Stimulated activated CD4-positive, alpha-beta T cell treated with anti-CD3 and anti-CD28 coated beads, Interleukin-1b, Interleukin-23, amount 100 ng/mL, for 24 hours (primary cell): ENCODE measurements at regions not wholly inside any gene's neighbourhood (a gene's known extent, or its start where the extent isn't known, plus 50 kb on each side); places are given as distances from the start of the nearest gene placed in this dataset.

ENCODE experiments used
- DNase-seq, 4 experiments: peaks; one replicate each; pipeline ENCODE4 v3.0.0-alpha.2; 2020; ENCODE audit warnings: low read depth in 4 of 4, low spot score in 1 of 4

DNA sequence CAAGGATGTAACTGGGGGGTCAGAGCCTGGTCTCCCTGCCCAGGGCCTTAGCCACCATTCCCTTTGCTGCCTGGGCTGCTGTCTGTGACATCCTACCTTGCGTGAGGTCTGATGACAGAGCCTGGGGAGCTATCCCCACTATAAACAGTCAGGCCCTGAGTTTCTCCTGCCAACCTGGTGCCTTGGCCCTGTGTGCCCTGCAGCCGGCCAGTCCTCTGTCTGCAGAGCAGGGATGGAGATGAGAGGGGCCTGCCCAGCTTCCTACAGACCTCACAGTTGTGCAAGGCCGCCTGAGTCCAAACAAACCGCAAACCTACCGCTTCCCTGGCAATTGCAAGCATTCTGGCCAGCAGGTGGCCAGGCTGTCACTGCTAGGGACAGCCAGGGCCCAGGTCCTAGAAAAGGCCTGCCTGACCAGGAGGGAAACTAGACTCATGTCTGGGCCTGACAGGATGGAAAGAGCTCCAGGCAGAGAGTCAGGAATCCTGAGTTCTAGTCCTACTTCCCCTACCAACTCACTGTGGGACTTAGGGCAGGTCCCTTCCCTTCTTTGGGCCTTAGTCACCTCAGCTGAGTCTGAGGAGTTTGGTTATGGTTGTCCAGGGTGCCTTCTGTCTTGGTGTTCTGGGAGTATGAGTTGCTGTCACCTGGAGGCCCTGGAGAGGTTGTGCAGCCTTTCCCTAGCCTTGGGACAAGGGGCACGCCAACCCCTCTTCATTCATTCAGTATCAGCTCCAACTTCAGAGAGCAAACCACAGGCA is 86.2 kb downstream of the VEGFA start:
- DNase-seq: no peak

DNA sequence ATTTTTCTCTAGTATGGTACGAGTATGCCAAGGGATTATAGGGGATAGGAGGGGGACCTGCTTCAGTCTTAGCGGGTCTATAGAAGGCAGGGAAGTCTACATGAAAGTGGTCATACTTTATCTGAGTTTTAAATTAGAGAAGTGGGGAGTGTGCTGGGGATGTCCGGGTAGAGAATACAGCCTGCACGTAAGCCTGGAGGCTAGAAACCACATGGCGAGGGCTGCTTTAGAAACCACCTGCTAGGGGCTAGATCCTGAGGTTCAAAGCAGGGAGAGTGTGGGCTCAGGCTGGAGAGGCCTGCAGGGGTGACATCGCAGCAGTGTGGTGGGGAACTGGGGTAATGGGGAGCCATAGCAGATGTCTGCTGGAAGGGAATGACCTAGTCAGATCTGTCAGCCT is 85.2 kb downstream of the VEGFA start:
- no peak for DNase-seq

DNA sequence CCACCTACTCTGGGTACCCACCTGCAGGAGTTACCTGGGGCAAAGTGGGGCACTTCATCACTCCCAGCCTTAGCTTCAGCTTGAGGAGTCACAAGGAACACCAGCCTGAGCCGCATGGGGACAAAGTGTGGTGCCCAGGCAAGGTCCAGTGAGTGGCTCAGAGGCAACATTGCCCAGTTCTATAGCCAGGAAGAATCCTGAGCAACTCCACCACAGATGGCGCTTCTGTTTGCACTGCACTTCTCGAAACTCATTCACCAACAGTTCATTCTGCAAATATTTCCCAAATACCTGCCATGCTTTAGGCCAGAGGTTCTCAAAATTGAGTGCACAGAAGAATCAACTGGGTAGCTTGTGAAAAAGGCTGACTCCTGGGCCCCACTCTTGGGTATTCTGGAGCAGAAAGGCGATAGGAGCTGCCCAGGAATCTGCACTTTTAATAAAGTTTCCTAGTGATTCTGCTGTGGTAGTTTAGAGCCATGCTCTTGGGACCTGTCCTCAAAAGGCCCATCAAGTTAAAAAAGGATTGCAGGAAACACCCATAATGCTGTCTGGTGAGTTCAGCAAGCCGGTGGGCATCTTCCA is 83.1 kb downstream of the VEGFA start:
- no peak for DNase-seq

DNA sequence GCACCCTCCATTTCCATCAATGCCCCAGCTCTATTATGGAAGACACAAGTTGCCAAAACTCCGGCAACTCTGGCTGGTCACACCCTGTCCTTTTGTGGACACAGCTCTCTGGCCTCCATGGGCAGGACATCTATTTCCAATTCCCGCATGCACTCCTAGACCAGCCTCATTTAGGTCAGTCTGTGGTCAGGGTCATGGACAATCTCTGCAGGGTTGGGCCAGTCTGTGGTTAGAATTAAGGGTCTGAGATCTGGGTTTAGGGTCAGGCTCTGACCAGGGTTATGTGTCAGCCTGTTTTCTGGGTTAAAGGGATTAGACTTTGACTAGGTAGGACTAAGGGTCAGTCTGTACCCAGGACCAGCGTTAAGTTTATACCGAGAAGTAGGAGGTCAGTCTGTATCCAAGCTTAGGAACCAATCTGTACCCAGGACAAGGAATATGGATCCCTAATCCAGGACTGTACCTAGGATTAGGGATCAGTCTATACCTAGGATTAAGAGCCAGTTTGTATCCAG is 82.4 kb downstream of the VEGFA start:
- DNase-seq: no peak

DNA sequence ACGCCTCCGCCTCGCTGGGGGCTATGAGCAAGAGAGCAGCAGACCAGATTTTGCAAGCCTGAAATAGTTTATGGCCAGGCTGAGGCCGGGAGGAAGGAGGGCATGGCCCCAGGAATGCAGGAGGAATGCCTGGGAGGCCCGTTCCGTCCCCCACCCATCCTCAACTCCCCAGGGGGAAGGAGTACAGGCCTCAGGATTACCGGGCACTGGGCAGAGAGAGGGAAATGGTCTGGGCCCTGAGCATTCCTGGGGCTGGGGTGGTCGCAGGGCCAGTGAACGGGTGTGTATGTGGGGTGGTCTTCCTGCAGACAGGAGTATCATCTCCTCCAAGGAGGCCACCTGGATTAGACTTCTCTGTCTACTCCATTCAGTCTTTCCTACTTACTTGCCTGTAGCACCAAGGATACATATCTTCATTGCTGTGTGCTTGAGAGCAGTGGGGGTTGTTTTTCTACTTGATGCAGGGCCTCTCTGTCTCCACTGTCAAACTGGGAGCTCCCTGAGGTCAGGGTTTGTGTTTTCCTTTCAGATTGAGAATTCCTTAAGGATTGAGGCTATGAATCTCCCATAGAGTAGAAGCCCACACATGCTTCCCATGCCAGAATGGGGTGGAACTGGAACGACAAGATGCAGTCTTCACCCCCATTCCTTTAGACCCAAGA is 81.3 kb downstream of the VEGFA start:
- no peak for DNase-seq

DNA sequence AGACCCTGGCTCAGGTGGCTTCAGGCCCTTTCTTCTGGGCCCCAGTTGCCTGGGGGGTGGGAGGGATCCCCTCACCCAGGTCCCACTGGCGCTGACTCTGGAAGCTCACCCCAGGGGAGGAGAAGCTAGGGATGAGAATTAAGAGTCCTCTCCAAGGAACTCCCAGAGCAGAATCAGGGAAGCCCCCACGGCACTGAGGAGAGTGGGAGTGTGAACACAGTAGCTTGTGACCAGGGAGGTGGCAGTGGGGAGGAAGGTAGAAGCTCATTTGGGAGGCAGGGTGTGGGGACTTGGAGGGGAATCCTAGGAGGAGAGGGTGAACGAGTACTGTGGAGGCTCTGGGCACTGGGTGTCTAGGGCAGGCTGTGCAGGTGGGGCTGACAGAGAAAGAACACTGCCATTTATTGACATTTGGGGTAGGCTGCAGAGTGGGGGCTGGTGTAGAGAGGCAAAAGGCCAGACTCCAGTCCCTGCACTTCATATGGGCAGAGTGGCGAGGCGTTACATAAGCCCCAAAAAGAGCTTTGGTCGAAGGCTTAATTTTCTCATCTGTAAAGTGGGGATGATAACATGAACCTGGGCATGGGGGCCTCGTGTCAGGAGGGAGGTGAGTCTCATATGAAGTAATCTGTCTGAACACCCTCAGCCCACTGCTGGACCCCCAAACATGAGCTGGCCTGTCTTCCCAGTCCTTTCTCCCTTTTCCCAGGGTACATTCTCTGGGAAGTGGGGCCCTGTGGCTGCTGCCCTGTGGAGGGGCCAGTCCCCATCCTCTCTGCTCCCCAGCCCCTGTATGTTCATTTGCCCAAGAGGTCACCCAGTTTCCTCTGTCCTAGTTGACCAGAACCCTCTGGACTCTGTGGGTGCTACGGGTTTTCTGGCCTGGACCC is 80.5 kb downstream of the VEGFA start:
- DNase-seq: no peak

DNA sequence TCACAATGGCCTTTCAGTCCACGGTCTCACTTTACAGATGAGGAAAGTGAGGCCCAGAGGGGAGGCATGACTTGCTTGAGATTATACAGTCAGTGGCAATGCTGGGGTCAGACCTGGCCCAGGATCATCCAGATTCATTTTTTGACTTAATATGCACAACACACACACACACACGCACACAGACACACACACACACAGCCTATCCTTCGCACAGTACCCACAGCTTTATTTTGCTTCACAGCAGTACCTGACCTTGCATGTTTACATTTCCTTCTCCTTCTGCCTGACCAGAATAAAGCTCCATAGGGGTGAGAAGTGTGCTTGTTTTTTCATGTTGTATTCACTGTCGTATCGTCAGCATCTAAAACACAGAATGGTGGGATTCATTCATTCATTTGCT is 79.8 kb downstream of the VEGFA start:
- DNase-seq: no peak

DNA sequence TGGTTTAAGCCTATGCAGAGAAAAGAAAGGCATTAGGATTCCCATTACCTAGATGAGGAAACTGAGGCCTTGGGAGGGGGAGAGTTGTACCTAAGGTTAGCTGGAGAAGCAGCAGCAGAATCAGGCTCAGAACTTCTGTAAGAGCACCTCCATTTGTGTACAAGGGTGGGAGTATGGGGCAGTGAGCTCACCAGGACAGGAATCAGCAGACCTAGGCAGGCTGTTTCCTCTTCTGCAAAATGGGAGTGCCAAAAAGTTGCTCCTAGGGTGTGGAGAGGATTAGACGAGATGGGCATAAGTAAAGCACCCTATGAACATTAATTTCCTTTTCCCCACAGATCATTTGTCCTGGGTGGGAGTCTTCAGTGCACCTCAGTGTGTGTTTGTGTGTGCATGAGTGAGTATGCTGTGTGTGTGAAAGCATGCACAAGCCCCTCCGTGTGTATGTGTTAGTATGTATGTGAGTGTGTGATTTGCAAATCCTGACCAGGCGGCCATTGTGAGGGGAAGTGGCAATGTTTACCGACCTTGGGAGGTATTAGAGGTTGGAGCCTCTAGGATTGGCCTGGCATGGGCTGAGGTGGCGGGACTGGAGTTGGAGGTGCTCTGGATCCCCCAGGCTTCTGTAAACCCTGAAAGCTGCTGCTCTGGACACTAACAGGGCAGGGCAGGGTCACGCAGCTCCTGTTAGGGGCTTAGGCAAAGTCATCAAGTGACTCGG is 78.8 kb downstream of the VEGFA start:
- no peak for DNase-seq

DNA sequence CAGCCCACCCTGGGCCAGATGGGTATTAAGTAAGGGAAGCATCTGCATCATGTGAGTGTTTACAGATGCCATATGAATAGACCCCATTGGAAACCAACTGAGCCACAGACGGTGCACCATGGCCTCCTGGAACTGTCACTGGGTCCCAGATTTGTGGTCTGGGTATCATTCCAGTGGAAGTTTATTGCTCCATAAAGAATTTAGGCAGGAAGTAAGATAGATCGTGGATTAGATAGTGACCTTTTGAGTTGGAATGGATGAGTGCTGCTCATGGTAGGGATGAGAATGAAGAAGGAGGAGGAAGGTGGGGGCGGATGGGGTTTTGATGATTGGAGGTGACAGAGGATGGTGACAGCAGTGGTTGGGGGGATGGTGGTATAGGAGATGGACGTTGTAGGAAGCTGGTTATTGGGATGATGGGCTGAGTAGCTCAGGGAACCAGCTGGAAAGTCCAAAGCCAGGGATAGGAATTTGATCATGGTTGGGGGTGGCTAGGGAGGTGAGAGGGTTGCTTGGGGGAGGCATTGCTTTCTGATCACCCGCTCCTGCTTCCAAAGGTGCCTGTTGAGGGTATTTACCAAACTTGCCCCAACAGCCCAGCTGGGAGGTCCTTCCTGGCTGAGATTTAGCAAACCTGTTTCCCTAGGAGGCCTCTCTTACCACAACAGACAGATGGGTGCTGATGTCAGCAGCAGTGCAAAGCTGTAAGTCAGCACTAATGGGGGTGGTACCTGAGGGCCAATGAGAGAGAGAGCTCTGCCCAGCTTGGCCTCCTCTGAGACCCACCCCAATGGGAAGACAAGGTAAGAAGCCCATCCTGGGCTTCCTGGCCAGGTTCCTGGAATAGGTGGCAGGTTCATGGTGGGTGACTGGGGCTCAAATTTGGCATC is 78.0 kb downstream of the VEGFA start:
- no peak for DNase-seq

DNA sequence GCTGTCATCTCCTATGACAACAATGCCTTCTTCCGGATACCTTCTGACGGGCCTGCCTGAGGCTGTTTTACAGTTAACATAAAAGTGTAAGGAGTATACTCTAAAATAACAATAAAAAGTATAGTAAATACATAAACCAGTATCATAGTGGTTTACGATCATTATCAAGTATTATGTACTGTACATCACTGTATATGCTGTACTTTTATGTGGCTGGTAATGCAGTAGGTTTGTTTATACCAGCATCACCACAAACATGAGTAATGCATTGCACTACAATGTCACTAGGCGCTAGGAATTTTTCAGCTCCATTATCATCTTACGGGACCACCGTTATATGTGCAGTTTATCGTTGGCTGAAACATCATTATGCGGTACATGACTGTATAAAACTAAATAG is 76.5 kb downstream of the VEGFA start:
- DNase-seq: no peak

DNA sequence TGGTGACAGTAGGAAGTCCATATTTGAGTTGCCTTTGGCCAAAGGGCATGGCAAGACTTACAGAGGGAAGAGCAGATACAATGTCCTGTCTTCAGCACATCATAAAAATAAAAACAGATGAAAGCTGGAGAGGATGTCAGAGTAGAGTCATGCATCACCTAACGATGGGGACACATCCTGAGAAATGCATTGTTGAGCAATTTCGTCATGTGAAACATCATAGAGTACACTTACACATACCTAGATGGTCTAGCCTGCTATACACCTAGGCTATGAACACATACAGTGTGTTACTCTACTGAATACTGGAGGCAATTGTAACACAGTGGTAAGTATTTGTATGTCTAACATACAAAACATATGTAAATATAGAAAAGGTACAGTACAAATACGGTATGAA is 75.6 kb downstream of the VEGFA start:
- DNase-seq: no peak

DNA sequence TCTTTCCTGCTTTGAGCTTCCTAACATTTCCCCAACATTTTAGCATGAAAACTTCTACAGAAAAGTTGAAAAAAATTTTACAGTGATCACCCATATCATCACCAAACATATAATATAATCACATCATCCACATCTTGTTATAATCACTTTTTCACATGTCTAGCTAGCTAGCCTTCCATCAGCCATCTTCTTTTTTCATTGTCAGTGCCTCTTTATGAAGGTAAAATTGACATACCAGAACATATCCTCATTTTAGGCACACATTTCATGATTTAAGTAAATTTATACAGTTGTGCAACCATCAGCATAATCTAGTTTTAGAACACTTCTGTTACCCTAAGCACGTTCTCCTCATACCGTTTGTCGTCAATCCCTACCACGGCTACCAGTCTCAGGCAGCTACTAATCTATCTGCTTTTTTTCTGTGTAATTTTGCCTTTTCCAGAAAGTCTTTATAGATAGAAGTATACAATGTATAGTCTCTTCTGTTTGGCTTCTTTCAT is 73.7 kb downstream of the VEGFA start:
- DNase-seq: no peak

DNA sequence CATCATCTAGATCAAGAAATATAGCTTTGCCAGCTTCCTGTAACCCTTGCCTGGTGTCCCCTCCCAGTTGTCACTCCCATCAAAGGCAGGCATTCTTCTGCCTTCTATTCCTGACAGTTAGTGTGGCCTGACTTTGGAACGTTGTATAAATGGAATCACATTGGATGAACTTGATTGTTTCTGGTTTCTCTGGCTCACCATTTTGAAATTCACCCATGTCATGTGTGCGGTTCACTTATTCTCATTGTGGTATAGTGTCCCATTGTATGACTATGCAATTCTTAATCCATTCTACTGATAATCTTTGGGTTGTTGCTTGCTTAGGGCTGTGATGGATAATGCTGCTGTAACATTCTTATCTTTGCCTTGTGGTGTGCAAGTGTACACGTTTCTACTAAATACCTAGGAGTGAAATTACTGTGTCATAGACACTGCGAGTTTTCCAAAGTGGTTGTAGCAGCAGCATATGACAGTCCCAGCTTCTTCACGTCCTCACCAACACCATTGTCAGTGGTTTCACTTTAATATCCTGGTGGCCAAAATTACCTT is 73.2 kb downstream of the VEGFA start:
- no peak for DNase-seq

DNA sequence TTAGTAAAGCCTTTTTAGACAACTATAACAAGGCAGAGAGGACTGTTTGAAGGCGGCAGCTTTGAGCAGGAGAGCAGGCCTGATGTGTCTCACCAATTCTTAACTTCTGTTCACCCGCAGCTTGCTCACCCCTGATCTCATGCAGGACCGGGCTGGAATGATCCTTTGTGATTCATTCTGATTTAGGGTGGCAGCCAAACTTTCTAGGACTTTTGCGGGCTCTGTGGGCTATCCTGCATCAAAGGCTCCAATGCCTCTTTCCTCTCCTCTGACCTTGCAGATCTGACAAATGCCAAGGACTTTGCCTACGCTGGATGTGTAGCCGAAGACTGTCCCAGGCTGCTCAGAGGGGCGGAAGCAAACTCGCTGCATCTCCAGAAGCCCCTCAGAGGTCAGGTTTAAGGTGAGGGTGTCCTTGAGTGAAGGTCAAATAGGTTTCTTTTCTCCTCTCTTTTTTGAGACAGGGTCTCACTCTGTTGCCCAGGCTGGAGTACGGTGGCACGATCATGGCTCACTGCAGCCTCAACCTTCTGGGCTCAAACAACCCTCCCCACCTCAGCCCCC is 72.3 kb downstream of the VEGFA start:
- no peak for DNase-seq

DNA sequence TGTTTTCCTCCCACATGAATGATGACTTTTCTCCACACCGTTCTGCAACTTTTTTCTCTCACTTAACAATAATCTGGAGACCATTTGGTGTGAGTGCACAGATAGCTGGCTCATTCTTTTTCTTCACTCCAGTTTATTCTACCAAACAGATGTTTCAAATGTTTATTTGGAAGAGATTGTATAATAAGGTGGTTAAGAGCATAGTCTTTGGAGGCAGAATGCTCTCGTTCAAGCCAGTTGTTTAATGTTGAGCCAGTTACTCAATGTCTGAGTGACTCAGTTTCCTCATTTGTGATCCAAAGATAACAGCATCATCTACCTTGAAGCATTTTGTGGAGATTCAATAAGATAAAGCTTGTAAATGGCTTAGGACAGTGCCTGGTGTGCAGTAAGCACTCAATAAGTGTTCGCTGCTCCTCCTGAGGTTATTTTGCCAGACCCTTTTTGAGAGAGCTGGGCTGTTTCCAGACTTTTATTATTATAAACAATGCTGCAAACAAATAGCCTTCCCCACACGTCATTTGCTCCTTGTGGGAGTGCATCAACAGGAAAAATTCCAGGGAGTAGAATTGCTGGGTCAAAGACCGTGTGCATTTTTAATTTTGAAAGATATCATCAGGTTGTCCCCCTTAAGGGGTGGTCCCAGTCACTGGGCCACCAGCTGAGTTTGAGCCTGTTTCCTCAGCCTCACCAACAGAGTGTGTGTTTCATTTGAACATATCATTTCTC is 70.6 kb downstream of the VEGFA start:
- DNase-seq: no peak

DNA sequence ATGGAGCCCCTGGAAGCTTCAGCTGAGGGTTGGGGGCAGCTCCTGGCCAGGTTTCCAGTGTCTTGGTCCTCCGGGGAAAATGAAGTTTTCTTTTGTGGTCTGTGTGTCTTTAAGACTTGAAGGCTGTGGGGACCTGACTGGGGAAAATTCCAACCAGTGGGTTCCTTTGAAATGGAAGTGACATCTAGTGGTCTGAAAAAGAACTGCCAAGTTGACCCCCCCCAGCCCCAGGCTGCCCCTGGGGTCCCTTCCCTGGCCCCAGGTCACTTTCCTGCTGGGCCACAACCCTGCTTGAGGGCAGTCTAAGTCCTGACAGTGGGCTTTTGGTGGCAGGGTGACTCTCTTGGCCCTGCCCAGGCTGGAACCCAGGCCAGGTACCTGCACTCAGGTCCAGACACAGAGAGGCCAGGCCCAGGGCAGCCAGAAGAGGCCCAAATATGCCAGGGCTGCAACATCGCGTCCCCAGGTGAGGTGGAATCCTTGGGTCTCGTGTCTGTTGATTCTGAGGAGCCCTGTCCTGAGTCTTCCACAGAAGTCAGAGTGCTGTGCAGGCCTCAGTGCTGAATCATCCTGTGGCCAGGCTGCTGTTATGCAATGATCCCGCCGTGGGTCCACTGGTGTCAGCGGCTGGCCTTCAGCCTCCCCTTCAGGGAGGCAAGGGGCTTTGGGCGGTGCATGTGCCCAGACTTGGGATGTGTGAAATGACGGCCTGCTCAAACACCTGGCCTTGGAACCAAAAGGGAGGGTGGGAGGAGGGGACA is 68.4 kb downstream of the VEGFA start:
- no peak for DNase-seq

DNA sequence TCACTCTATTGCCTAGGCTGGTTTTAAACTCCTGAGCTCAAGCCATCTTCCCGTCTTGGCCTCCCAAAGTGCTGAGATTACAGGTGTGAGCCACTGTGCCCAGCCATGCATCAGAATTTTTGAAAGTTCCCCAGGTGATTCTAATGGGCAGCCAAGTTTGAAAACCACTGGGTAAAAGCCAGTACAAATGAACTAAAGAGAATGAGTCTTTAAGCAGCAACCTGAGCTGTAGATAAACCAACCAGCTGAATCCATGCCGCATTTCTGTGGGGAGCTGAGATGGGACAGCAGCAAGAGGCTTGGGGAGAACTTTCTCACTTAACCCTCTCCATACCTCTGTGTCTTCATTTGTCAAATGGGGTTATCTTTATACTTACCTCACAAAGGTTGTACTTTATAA is 67.5 kb downstream of the VEGFA start:
- DNase-seq: no peak
